K562 (cell line): ENCODE measurements at regions not wholly inside any gene's neighbourhood (a gene's known extent, or its start where the extent isn't known, plus 50 kb on each side); places are given as distances from the start of the nearest gene placed in this dataset.

Source experiments
- HDAC3 ChIP-seq: fragments of 450-650 bp; IDR thresholded peaks from 2 replicates; pipeline ENCODE4 v1.6.1; 2018; ENCODE audit warnings: borderline replicate concordance, mild to moderate bottlenecking, moderate library complexity; ENCODE audit not compliant: partially characterized antibody
- MTF1 ChIP-seq: fragments of 250-450 bp; sonication (Bioruptor Pico); IDR thresholded peaks from 2 replicates; pipeline ENCODE4 v1.9.0; 2021; ENCODE audit warnings: moderate library complexity, mild to moderate bottlenecking, inconsistent platforms, borderline replicate concordance
- REST ChIP-seq, 2 experiments: fragments of 450-650 bp; formaldehyde crosslinking in 1 of 2; IDR thresholded peaks; 2 replicates each; pipeline versions ENCODE4 v1.4.0 to v1.6.1; 2014 to 2020; ENCODE audit warnings: mild to moderate bottlenecking in 2 of 2, borderline replicate concordance in 1 of 2, low read depth in 1 of 2
- SMARCB1 ChIP-seq: IDR thresholded peaks from 2 replicates; pipeline ENCODE4 v1.6.1; 2011; ENCODE audit warnings: improper control_type of control experiment, low read depth; ENCODE audit not compliant: insufficient read length
- TAF1 ChIP-seq: IDR thresholded peaks from 2 replicates; pipeline ENCODE4 v1.6.1; 2011; ENCODE audit warnings: mild to moderate bottlenecking, low read length, moderate library complexity; ENCODE audit not compliant: insufficient read depth, control insufficient read depth, severe bottlenecking; ENCODE audit errors: extremely low read depth
- ZNF274 ChIP-seq: IDR thresholded peaks from 2 replicates; pipeline ENCODE4 v1.6.1; 2011; ENCODE audit warnings: low read depth, mild to moderate bottlenecking, low read length, moderate library complexity, borderline replicate concordance
- ZNF766 ChIP-seq: fragments of 200-800 bp; sonication (Bioruptor generic); conservative IDR thresholded peaks from 2 replicates; pipeline ENCODE4 v1.6.1; 2016; ENCODE audit warnings: missing genetic modification characterization, missing compliant biosample characterization
- TF ChIP-seq, protein P1 (sequence below), 2 experiments: fragments of 450-650 bp; IDR thresholded peaks; 2 replicates each; pipeline ENCODE4 v1.6.1; 2018; ENCODE audit warnings: mild to moderate bottlenecking in 2 of 2, low read depth in 1 of 2; ENCODE audit not compliant: partially characterized antibody in 2 of 2
- TF ChIP-seq, protein P2 (sequence below), 2 experiments: IDR thresholded peaks; 2 replicates each; pipeline ENCODE4 v1.6.1; 2011; ENCODE audit warnings: borderline replicate concordance in 1 of 2, control low read depth in 1 of 2, low read depth in 1 of 2, low read length in 1 of 2, mild to moderate bottlenecking in 1 of 2, mixed read lengths in 1 of 2, moderate library complexity in 1 of 2; ENCODE audit not compliant: insufficient read depth in 1 of 2, insufficient read length in 1 of 2, poor library complexity in 1 of 2, severe bottlenecking in 1 of 2; ENCODE audit errors: extremely low read depth in 1 of 2

GRCh38 chr4:123974386-123975149 lies 578.0 kb downstream of the SPRY1 start (continued):
- TF ChIP-seq, protein P1, sequence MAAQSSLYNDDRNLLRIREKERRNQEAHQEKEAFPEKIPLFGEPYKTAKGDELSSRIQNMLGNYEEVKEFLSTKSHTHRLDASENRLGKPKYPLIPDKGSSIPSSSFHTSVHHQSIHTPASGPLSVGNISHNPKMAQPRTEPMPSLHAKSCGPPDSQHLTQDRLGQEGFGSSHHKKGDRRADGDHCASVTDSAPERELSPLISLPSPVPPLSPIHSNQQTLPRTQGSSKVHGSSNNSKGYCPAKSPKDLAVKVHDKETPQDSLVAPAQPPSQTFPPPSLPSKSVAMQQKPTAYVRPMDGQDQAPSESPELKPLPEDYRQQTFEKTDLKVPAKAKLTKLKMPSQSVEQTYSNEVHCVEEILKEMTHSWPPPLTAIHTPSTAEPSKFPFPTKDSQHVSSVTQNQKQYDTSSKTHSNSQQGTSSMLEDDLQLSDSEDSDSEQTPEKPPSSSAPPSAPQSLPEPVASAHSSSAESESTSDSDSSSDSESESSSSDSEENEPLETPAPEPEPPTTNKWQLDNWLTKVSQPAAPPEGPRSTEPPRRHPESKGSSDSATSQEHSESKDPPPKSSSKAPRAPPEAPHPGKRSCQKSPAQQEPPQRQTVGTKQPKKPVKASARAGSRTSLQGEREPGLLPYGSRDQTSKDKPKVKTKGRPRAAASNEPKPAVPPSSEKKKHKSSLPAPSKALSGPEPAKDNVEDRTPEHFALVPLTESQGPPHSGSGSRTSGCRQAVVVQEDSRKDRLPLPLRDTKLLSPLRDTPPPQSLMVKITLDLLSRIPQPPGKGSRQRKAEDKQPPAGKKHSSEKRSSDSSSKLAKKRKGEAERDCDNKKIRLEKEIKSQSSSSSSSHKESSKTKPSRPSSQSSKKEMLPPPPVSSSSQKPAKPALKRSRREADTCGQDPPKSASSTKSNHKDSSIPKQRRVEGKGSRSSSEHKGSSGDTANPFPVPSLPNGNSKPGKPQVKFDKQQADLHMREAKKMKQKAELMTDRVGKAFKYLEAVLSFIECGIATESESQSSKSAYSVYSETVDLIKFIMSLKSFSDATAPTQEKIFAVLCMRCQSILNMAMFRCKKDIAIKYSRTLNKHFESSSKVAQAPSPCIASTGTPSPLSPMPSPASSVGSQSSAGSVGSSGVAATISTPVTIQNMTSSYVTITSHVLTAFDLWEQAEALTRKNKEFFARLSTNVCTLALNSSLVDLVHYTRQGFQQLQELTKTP (IDR thresholded peaks at IDR 0.05; ENCODE audit: low read depth in 1 of 2, partially characterized antibody in 2 of 2) = no peak
- TF ChIP-seq HDAC3 (no peak), TAF1 (no peak), MTF1 (CRISPR knock-in tag) (no peak), SMARCB1 (no peak), REST (IDR thresholded peaks at IDR 0.05; ENCODE audit: borderline replicate concordance) (no peak), REST (CRISPR knock-in tag; IDR thresholded peaks at IDR 0.05; ENCODE audit: low read depth) (no peak), ZNF274 (no peak), ZNF766 (CRISPR knock-in tag) (no peak)
- TF ChIP-seq, protein P2, sequence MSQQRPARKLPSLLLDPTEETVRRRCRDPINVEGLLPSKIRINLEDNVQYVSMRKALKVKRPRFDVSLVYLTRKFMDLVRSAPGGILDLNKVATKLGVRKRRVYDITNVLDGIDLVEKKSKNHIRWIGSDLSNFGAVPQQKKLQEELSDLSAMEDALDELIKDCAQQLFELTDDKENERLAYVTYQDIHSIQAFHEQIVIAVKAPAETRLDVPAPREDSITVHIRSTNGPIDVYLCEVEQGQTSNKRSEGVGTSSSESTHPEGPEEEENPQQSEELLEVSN (IDR thresholded peaks at IDR 0.05; ENCODE audit: borderline replicate concordance in 1 of 2, extremely low read depth in 1 of 2, insufficient read depth in 1 of 2, insufficient read length in 1 of 2, low read depth in 1 of 2, low read length in 1 of 2, poor library complexity in 1 of 2, severe bottlenecking in 1 of 2) = no peak
